GM13976 (cell line): ENCODE measurements at regions not wholly inside any gene's neighbourhood (a gene's known extent, or its start where the extent isn't known, plus 50 kb on each side); places are given as distances from the start of the nearest gene placed in this dataset.

Experiments used
- DNase-seq: peaks from one replicate; pipeline ENCODE4 v3.0.0; 2012; ENCODE audit warnings: low spot score
- CTCF ChIP-seq: IDR thresholded peaks from 2 replicates; pipeline ENCODE4 v1.5.1; 2012; ENCODE audit warnings: borderline replicate concordance, mild to moderate bottlenecking; ENCODE audit not compliant: insufficient read depth; ENCODE audit errors: extremely low read depth, missing control alignments, control extremely low read depth
- in situ Hi-C: fragments of 300-500 bp; cut with MboI; formaldehyde crosslinking; loops from one replicate; pipeline ENCODE4 v1.12.0; 2022; ENCODE audit warnings: low sequenced_read_pairs, mixed read lengths, inconsistent platforms; ENCODE audit not compliant: unreplicated experiment

- in situ Hi-C loops: no loop called here
- no peak for DNase-seq
- no peak for TF ChIP-seq CTCF
These were observed 523.8 kb downstream of the MATN1 start for GRCh38 chr1:30199563-30199962.

DNA sequence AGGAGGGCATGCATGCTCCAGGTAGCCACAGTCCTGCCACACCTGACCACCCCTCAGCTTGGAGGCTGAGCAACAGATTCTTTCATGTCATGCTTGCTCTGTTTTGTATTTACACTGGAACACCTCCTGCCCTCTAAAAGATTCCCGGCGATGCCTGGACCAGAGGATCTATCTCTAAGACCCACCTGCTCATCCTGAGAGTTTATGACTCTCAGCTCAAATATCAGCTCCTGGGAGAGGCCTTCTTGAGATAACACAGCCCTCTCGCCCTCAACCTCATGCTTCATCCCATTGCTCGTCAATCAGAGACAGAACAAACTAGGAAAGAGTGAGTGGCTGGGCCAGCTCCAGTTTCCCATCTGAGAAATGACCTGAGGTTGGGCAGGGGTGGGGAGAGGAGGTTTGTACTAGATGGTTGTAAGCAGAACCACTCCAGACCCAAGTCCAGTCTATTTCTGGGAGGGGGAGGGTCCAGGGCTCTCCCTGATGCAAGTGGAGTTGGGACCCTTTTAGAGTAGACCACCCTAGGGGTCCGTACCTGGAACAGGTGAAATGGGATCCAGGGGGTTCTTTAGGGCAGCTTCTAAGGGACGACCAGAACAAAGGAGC, 524.5 kb downstream of the MATN1 start:
- no peak for DNase-seq
- in situ Hi-C loops: no loop called here
- TF ChIP-seq CTCF: no peak

GRCh38 chr1:30198451-30198760, 525.0 kb downstream of the MATN1 start:
- DNase-seq: no peak
- in situ Hi-C loops: no loop called here
- TF ChIP-seq CTCF: no peak

- no peak for TF ChIP-seq CTCF
- no peak for DNase-seq
- in situ Hi-C loops: no loop called here
These were observed 525.5 kb downstream of the MATN1 start for GRCh38 chr1:30197639-30198450.

DNA sequence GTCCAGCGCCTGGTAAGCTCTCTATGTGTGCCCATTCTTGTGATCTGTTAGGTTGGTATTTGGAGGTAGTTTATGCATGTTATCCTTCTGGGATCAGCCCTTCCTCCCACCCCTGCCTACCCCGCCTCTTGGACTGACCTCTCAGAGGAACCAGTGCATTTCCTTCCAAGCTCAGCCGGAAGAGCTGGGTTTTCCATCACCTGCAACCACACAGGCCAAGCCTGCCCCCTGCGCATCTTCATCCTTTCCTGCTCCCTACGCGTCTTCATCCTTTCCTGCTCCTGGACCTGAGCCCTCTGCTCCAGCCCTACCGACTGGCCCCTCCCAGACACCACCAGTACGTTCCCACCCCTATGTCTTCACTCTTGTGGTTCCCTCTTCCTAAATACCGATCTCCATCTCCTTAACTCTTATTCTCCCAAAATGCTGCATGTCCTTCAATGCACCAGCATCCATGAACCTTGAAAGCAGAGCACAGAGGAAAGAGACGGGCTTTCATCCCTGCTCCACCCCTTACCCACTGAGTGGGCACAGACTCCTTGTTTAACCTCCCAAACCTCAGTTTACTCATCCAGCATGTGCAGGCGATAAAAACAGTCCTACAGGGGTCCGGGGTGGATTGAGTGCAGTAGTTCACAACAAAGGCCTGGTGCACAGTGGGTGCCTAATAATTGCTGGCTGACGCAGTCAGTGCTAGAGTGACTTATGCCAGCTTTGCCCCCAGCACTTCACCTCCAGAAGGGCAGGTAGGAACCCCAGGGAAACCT, 526.3 kb downstream of the MATN1 start:
- TF ChIP-seq CTCF: no peak
- DNase-seq: no peak
- in situ Hi-C loops: no loop called here

GRCh38 chr1:30196457-30196856, 526.9 kb downstream of the MATN1 start:
- in situ Hi-C loops: no loop called here
- no peak for DNase-seq
- TF ChIP-seq CTCF: no peak
